Activated T-cell treated with anti-CD3 and anti-CD28 coated beads, Interleukin-2, amount 50 U/mL, for 48 hours (primary cell): ENCODE measurements at regions not wholly inside any gene's neighbourhood (a gene's known extent, or its start where the extent isn't known, plus 50 kb on each side); places are given as distances from the start of the nearest gene placed in this dataset.

Experiments used
- DNase-seq, 2 experiments: peaks; one replicate each; pipeline ENCODE4 v3.0.0-alpha.2; 2020

GRCh38 chr18:27619090-27619772 lies 434.1 kb upstream of the CHST9 start:
- no peak for DNase-seq

GRCh38 chr18:27616324-27616723 lies 431.2 kb upstream of the CHST9 start:
- no peak for DNase-seq

- DNase-seq = no peak
These were observed 430.1 kb upstream of the CHST9 start for GRCh38 chr18:27614951-27615844.

GRCh38 chr18:27609221-27609620 lies 424.1 kb upstream of the CHST9 start:
- no peak for DNase-seq

- DNase-seq = no peak
These were observed 423.6 kb upstream of the CHST9 start for GRCh38 chr18:27608742-27609141.

GRCh38 chr18:27608174-27608573 lies 423.1 kb upstream of the CHST9 start:
- DNase-seq = no peak

- no peak for DNase-seq
These were observed 421.6 kb upstream of the CHST9 start for GRCh38 chr18:27606741-27607140.

- DNase-seq = peak; percentile 16 to 17
These were observed 420.2 kb upstream of the CHST9 start for GRCh38 chr18:27605107-27605834.

GRCh38 chr18:27604583-27604982 lies 419.5 kb upstream of the CHST9 start:
- DNase-seq = no peak

- no peak for DNase-seq
These were observed 417.0 kb upstream of the CHST9 start for GRCh38 chr18:27602092-27602491.

GRCh38 chr18:27600245-27600644 lies 415.1 kb upstream of the CHST9 start:
- no peak for DNase-seq

- peak; percentile 22 to 36 for DNase-seq
These were observed 414.2 kb upstream of the CHST9 start for GRCh38 chr18:27599202-27599829.

GRCh38 chr18:27595113-27595838 lies 410.2 kb upstream of the CHST9 start:
- no peak for DNase-seq

- DNase-seq = no peak
These were observed 400.6 kb upstream of the CHST9 start for GRCh38 chr18:27585602-27586173.

GRCh38 chr18:27583466-27583865 lies 398.4 kb upstream of the CHST9 start:
- DNase-seq = no peak

- no peak for DNase-seq
These were observed 397.8 kb upstream of the CHST9 start for GRCh38 chr18:27582760-27583412.

GRCh38 chr18:27581296-27581904 lies 396.3 kb upstream of the CHST9 start:
- DNase-seq = no peak

- no peak for DNase-seq
These were observed 394.3 kb upstream of the CHST9 start for GRCh38 chr18:27579364-27579763.

GRCh38 chr18:27577752-27578151 lies 392.6 kb upstream of the CHST9 start:
- DNase-seq = no peak

GRCh38 chr18:27577265-27577664 lies 392.2 kb upstream of the CHST9 start:
- DNase-seq = no peak

- no peak for DNase-seq
These were observed 382.3 kb upstream of the CHST9 start for GRCh38 chr18:27567434-27567833.
